GM21825 (cell line): ENCODE measurements at regions not wholly inside any gene's neighbourhood (a gene's known extent, or its start where the extent isn't known, plus 50 kb on each side); places are given as distances from the start of the nearest gene placed in this dataset.
"Not testable (repeated sequence)": the region's sequence is repeated elsewhere in the genome, so short reads cannot be mapped to it uniquely, and the experiment has no call there.

ENCODE experiments used
- ATAC-seq: cut with Tn5 transposase; IDR thresholded peaks from one replicate; pipeline ENCODE4 v1.9.1; 2021; ENCODE audit warnings: mild to moderate bottlenecking, moderate library complexity; ENCODE audit not compliant: unreplicated experiment

- no peak for ATAC-seq
These were observed 127.1 kb upstream of the PTPRZ1 start for GRCh38 chr7:121745856-121746255.

DNA sequence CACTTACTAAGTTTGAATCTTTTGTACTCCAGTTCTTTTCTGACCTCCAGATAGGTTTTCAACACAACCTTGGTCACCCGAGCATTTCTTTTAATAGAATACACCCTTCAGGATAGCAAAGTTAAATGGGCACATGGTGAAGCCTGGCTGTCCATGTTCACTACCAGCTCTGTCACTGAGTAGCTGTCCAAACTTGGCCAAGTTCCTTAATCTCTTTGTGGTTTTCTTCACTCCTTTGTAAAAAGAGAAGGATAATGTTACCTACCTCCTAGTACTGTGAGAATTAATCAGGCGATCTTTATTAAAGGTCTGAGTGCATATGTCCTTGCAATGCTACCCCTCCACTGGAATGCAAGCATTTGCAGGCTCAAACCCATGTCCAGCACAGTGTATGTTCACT is 128.1 kb upstream of the PTPRZ1 start:
- no peak for ATAC-seq

GRCh38 chr7:121744319-121744718 is 128.6 kb upstream of the PTPRZ1 start:
- no peak for ATAC-seq

- ATAC-seq: no peak
These were observed 131.1 kb upstream of the PTPRZ1 start for GRCh38 chr7:121741896-121742295.

GRCh38 chr7:121739465-121739864 is 133.5 kb upstream of the PTPRZ1 start:
- no peak for ATAC-seq

DNA sequence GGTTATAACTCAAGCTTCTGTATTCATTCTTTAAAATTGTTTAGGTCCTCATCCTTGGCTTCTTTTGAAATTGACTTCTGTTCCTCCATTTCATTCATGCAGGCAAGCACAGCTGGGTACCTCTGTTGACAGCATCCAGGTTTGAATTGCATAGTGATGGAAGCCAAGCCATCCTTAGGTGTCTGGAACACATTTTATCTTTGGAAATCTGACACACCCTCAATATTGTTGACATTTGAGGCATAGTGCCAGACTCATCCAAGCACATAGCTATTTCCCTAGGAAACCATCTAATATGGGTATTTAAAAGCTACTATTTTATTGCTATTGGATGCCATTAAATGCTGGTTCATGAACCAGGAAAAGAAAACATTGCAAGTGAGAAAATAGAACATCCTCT is 142.1 kb upstream of the PTPRZ1 start:
- ATAC-seq: no peak

GRCh38 chr7:121714559-121715303 is 158.2 kb upstream of the PTPRZ1 start:
- ATAC-seq: no peak

GRCh38 chr7:121712961-121713360 is 160.0 kb upstream of the PTPRZ1 start:
- not testable (repeated sequence) for ATAC-seq

DNA sequence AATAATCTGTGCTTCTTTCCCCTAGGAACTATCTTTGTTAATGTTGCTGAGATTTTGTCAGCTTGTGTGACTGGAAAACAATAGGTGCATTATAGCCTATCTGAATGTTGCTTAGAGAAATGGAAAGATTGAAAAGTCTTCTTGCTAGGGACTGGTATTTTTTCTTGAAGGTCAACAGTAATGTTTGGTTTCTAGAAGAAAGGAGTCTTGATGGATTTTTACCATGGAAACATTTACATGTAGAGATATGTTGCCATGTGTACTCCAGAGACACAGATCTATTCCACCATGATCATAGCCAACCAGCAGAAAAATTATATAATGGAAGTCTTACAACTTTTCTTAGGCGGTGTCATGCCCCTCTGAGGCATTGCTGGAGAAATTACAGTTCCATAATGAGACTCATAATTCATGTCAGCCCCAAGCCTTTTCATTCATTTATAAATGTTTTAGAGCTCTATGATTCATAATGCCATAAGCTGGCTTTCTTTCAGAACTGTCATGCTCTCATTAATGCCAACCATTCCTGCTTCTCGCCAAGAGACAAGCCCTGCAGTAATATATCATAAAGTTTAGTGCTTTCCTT is 175.1 kb upstream of the PTPRZ1 start:
- ATAC-seq: no peak

DNA sequence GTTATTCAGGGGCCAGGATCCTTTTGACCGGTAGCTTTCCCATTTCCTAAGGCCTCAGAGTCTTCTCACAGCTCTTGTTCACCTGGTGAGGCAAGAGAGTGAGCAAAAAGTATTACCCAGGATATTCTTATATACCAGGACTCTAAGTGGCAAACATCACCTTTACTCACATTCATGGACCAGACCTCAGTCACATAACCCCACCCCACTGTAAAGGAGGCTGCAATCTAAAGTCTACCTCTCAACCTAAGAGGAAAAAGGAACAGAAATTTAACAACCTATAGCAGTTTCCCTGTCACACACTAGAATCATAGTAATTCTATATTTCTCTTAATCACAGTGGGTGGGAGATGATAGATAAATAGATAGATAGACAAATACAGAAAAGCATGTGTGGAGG is 176.0 kb upstream of the PTPRZ1 start:
- no peak for ATAC-seq

GRCh38 chr7:121689749-121690148 is 183.2 kb upstream of the PTPRZ1 start:
- no peak for ATAC-seq

GRCh38 chr7:121681700-121682099 is 191.3 kb upstream of the PTPRZ1 start:
- ATAC-seq: no peak

DNA sequence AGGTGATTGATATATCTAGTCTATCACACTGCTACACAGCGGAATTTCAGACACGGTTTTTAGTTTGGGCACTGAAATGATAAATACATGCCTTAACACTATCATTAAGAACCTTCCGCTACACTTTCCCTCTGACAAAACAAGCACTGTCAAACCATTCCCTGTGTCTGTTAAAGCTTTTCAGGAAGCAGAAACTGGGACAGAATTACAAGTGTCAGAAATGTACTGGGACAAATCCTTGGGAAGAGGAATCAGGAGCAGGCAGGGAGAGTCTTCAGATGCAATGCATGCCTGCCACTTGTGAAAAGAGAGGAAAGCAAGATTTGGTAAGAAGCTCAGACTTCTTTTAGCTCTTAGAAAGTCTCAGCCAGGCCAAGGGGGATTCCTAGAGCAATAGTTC is 196.8 kb upstream of the PTPRZ1 start:
- ATAC-seq: no peak

DNA sequence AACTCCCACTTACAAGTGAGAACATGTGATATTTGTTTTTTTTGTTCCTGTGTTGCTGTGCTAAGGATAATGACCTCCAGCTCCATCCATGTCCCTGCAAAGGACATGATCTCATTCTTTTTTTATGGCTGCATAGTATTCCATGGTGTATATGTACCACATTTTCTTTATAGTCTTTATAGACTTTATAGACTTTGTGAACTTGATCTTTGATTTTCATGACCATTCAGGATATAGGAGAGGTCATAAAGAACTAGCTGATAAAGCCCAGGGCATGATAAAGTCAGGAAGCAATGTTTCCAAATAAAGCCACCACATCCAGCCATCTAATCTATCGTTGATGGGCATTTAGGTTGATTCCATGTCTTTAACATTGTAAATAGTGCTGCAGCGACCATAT is 198.5 kb upstream of the PTPRZ1 start:
- ATAC-seq: not testable (repeated sequence)

GRCh38 chr7:121669144-121669543 is 203.8 kb upstream of the PTPRZ1 start:
- no peak for ATAC-seq

DNA sequence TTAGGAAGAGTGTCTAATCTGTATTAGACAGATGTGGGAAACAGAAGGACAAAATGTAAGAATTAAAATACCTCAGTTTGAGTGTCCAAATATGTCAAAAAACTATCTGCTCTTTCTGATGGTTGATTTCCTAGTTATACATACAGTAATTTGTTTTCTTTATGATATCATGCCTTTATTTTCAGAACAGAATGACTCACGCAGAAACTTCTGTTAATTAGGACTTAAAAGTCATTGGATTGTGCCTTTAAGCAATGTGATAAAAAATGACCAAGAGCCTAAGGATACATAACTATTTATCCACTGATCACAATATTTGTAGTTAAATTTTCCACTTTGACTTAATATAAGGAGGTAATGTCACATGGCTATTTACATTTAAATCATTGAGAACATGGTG is 206.7 kb upstream of the PTPRZ1 start:
- no peak for ATAC-seq

DNA sequence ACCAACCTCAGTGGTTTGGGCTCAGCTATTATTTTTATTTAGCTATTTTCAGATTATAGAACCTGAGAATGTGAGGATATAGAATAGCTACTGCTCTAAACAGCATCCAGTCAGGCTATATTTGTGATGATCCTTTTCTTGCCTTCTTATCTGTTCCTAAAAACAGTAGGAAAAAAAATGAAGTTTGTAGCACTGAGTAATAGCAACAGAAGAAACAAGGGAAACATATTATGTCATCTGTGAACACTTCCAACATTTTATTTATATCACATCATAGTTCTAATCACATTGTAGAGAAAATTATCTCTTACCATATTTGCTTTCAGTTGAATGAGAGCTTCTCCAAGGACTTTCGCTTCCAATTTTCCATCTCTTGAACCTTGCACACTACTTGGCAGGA is 229.6 kb upstream of the PTPRZ1 start:
- no peak for ATAC-seq

DNA sequence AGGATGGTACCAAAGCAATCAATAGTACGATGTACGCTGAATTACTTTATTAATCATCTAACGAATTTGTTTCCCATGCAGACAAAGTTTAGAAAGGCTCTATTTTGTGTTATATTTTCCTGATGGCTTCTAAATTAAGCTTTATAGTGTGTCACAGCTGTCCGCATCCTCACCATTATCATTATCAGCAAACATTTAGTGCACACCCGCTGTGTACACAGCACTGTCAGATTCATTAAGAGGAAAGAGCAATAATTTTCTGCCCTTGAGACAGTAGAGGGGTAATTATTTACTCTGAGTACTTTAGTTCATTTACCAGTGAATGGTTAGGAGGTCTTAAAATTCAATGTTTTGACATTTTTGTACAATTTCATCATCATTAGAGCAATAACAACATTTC is 233.3 kb upstream of the PTPRZ1 start:
- no peak for ATAC-seq

- ATAC-seq: no peak
These were observed 234.7 kb upstream of the PTPRZ1 start for GRCh38 chr7:121638286-121638685.

- no peak for ATAC-seq
These were observed 238.2 kb upstream of the FAM3C start for GRCh38 chr7:121634356-121634755.

DNA sequence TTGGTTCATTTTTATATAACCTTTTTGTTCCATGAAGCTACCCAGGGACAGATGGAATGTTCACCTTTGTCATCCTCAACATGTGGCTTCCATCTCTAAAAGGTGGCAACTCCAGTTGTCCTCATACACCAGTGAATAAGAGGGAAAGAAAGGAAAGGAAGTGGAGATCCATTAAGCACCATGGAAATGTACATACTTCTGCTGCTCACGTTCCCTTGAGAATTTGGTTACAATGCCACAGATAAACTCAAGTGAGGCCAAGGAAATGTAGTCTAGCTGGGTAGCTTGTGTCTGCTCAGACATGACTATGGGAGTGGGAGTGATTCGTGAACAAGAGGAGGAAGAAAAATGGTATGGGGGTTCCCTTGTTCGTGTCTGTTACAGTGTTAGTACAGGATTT is 237.1 kb upstream of the FAM3C start:
- ATAC-seq: no peak

GRCh38 chr7:121624958-121625357 is 228.8 kb upstream of the FAM3C start:
- no peak for ATAC-seq
